ENCODE measurements at regions not wholly inside any gene's neighbourhood (a gene's known extent, or its start where the extent isn't known, plus 50 kb on each side); places are given as distances from the start of the nearest gene placed in this dataset.

GRCh38 chr2:82528288-82528687, 1930.8 kb downstream of the SUCLG1 start:
- no peak for TF ChIP-seq GATA1 (IDR thresholded peaks at IDR 0.05; ENCODE audit: low read depth, low read length)
- TF ChIP-seq POLR2A (IDR thresholded peaks at IDR 0.05; ENCODE audit: low read length) = no peak
